NCI-H2196 treated with DMSO at 0.1 percent for 48 hours (cell line): ENCODE measurements at regions not wholly inside any gene's neighbourhood (a gene's known extent, or its start where the extent isn't known, plus 50 kb on each side); places are given as distances from the start of the nearest gene placed in this dataset.
A peak's percentile ranks its signal among the peaks of the same experiment; 100 is the strongest.
"Not testable (repeated sequence)": the region's sequence is repeated elsewhere in the genome, so short reads cannot be mapped to it uniquely, and the experiment has no call there.

ENCODE experiments used
- DNase-seq: peaks from one replicate; lab custom pipeline; 2025; ENCODE audit not compliant: unreplicated experiment; lab: John Stamatoyannopoulos, UW

DNA sequence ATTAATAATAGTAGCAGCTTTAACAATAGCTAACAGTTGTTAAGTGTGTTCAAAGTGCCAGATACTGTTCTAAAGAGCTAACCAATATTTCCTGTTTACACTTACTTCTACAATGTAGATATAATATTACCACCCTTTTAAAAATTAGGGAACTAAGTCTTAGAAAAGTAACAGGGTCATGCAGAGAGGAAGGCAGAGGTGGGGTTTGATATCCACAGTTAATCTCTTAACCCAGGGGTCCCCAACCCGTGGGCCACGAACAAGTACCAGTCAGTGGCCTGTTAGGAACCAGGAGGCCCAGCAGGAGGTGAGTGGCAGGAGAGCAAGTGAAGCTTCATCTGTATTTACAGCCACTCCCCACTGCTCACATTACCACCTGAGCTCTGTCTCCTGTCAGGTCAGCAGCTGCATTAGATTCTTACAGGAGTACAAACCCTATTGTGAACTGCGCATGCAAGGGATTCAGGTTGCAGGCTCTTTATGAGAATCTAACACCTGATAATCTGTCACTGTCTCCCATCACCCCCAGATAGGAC lies 89.1 kb downstream of the ACTL7B start:
- DNase-seq = no peak

DNA sequence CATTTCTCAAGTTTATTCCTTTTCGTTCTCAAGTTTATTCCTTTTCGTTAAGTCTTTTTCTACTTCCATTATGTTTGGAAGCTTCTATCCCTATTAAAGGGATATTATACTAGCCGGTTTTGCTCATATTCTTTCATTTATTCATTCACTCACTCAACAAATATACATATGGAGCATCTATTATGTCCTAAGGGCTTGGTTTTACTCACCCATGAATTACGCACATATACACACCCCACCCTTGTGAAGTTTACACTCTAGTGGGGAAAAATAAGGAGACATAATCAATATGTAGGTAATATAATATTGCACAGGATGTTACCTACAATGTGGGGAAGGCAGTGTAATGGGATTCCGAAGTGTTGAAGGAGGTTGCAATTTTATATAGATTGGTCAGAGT lies 90.5 kb downstream of the ACTL7B start:
- no peak for DNase-seq

DNA sequence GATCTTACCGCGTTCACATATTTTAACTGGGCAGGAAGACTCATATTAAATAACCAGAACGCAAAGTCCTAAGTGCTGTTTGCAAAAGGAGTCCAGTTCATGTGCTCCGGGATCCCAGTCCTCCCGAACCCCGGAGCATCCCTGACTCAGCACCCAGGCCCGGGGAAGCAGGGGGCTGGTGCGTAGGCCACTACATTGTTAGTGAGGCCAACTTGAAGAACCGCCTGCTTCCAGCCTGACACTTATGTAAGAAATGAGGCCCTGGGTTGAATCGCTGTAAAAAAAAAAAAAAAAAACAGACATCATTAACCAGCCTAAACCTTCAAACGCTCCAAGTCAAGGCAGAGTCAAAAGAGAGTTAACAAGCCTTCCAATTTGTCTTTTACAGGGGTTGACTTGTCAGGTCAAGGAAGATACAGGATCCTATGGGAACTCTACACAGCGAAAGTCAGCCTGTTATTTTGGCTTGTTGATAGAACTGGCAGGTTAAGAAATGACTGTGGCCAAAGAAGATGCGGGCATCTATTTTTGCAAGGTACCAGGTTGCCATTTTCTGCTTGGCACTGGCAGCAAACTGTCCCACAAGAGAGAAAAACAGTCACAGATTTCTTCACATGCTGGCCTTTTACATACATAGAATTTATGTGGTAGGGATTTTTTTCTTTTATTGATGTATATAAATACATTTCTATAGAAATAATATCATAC lies 93.3 kb downstream of the ACTL7B start:
- DNase-seq = no peak

DNA sequence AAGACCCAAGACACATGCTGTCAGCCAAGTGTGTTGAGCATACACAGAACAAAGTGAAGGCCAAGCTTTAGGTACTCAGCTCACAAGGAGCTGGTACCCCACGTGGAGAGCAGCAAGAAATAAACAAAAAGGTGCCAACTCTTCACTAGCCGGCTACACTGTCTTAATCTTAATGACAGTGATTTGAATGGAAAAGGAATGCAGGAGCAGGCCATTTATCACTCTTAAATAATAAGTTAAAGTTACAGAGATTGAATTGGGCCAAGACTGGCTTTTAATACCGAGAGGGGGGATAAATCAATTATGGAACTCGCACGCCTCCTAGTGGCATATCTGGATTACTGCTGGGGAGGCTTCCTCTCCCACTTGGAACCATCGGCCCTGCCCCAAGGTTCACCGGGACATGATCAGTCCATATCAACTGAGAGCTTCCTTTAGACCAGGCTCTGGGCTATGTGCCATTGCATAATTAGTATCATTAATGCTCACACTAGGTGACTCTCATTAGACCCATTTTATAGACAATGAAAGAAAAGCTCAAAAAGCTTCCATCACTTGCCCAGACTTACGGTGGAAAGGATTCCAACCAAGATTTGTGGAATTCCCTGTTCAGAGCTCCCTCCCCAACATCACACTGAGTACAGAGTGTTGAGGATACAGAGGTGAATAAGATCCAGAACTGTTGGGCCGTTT lies 94.0 kb downstream of the ACTL7B start:
- peak; percentile 39 for DNase-seq

DNA sequence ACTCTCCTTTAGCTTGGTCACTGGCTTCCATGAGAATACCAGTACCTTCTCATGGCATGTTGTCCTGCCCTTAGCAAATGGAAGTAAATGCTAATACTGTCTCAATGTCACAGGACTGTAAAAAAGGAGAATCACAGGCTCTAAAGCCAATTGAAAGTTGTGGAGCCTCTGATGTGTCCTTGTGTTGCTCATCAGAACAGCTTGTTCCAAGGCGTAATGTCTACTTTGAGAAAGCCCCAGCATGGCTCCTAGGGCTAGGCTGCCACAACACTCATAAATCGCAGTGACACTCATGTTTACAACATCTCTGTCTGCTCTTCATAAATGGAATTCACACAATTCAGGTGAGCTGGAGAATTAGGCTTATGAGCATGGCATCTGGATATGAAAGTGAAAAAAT lies 94.9 kb downstream of the ACTL7B start:
- no peak for DNase-seq

DNA sequence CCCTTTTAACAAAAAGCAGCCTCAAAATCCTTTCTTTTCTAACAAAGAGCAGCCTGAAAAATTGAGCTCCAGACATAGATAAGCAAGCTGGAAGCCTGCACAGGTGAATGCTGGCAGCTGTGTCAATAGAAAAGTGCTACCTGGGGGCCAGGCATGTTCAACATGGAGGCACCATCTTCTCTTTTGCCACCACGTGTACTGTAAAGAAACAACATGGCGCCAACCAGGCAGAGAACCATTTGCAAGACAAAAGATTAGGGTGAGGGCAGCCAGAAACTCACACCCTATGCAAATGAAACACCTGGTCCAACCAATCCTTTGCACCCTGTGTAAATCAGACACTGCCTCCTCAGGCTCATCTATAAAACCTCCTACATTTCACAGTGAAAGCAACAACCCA lies 96.0 kb downstream of the ACTL7B start:
- no peak for DNase-seq

DNA sequence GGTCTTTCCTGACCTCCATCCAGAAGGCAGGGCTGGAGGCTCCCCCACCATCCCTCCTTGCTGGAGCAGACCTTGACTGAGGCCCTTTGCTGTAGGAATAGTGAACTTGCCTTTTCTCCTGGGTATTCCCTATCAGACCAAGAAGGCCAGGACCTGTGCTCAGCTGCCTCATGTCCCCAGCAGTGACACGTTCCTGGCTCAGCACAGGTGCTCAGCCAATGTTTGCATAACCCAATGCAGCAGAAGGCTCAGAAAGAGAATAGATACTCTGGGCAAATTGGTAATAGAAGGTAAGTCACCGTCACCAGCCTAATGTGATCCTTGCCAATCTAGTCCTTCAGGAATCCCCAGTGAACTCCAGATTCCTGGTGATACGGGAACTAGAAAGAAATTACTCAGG lies 96.4 kb downstream of the ACTL7B start:
- no peak for DNase-seq

DNA sequence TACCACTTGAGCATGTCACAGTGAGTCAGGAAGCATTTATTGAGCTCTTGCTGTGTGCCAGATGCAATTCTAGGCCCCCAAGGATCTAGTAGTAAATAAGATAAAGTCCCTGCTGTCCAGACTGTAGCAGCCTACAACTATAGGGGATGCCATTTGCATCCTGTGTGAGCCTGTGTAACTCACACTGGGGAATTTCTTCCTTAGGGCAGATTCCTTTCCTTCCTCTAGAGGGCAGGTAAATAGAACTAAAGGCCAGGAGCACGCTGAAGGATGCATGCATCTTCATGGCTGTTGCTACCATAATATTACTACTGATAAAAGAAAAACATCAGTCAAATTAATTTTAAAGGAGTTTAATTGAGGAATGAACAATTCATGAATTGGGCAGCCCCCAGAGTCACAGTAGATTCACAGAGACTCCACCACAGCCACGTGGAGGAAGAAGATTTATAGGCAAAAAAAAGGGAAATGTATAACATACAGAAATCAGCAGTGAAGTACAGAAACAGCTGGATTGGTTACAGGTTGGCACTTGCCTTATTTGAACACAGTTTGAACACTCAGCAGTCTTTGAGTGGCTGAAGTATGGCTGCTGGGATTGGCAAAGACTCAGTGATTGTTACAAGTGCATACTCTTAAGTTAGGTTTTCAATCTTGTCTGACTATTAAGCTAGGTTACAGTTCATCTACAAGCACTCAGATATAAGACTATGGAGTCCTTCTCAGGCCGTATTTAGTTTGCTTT lies 98.9 kb downstream of the ACTL7B start:
- no peak for DNase-seq

DNA sequence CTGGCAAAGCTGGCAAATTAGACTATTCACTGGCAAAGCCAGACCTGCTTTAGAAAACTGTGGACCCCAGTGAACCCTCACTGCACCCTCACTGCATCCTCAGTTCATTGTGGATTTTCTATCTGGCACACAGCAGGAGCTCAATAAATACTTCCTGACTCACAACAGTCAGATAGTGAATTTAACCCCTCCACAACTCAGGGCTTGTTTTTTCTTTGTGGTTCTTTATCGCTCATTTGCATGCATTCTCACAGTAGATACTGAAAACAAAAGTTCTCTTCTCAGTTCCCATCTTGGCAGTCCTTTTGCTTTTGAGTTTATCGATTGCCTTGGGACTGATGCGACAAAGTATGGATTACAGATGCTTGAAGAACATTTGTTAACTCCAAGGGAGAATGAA lies 99.8 kb downstream of the ACTL7B start:
- no peak for DNase-seq

DNA sequence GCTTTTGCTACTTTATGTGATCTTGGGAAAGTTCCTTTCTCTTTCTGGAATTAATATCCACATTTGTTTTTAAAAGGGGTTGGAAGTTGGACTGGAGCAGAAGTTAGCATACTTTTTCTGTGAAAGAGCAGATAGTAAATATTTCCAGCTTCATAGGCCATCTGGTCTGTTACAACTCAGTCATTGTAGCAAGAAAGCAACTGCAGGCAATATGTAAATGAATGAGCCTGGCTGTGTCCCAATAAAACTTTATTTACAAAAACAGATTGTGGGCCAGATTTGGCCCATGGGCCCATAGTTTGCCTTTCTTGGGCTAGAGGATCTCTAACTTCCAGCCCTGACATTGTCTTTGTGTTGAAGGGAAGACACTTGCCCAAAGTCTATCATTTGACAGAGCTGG lies 104.4 kb downstream of the ACTL7B start:
- DNase-seq = no peak

DNA sequence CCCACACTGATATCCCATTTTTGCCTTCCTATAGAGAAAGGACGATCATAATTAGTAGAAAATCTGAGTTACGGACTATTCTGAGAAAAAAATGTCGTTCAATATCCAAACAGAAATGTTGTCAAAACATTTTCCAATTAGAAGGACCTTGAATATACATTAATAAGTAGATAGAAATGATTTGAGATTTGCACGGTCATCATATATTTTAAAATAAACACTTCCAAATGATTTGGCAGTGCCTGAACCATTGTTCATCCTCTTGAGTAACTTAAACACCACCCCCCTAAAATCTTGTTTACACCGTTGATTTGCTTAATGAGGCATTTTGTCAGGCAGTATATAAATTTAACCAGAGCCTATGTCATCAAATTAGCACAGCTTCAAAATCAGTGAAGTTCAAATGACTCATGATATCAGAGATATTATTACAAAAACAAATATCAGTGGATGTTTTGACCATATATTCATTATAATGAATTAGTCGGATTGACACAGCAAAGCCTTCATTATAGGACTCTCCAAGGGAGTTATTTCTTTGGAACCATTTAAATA lies 105.0 kb downstream of the ACTL7B start:
- no peak for DNase-seq

DNA sequence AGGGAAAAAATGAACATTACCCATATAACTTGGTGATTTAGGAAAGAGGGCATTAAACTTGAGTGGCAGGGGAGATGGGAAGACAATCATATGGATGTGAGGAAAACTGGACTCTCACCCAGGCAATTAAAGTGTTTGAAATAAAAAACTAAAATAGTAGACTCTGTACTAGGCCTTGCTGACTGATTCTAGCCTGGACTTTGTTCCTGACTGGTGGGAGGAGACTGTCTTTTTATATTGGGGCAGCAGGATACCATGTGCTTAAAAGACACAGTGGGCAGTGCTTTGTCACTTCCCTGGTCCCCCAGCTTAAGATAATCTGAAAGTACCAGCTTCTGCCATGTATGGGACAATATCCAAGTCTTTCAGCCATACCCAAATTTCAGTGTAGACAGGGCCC lies 107.0 kb downstream of the ACTL7B start:
- no peak for DNase-seq

DNA sequence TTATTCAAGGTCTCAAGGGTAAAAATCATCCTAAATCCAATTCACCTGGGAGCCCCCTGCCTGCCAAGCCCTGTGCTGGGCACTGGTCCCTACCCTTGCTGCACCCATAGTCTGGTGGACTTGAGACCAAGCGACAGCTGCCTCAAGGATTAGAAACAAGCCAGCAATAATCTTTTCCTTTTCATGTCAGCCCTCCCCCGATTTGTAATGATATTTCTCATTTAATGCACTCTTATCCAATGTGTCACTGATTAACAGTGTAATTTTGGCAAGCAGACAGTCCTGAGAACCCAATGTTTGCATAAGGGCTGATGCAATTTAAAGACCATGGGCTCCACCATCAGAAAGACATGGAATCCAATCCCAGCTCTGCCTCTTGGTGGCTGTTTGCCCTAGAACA lies 108.9 kb downstream of the ACTL7B start:
- no peak for DNase-seq

DNA sequence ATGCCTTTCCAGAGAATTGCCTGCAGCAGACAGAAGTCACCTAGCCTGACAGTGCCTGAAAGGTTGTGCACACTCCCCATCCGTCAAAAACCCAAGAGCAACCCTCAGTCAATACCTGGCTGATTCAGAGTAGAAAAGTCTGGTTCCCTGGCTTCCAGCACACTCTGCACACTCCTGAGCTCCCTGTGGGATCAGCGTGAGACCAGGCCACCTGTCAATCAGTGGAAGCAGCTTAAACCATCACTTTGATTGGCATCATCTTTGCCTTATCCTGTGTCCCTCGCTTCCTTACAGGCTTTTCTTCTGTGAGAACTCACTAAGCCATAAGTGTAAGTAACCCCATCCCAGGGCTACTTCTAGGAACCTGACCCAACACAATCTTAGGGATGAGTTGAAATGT lies 109.8 kb downstream of the ACTL7B start:
- no peak for DNase-seq

DNA sequence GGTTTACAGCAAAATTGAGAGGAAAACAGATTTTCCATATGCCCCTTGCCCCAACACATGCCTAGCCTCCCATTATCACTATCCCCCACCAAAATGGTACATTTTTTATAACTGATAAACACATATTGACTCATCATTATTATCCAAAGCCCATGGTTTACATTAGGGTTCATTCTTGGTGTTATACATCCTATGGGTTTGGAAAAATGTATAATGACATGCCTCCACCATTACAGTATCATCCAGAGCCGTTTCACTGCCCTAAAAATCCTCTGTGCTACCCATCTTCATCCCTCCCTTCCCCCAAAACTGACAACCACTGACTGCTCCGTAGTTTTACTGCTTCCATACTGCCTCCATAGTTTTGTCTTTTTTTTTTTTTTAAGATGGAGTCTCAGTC lies 111.1 kb downstream of the ACTL7B start:
- no peak for DNase-seq

DNA sequence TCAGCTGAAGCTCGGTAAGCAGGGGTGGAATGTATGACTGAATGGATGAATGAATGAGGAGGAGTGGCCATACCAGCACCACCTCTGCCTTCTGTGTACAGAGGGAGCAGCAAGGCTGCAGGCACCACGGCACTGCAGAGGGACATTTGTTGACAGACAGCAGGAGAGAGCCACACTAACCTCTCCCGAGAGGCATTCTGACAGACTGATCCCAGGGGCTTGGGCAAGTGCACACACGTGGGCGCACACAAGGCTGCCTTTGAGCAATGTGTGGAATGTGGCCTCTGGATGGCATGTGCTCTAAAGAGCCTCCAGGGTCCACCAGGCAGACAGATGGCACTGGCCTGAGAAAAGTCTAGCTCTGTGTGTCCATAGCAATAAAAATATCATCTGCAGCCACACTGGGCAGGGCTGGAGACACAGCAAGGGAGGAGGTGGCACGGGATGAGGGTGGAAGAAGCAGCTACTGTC lies 111.8 kb downstream of the ACTL7B start:
- DNase-seq = no peak

DNA sequence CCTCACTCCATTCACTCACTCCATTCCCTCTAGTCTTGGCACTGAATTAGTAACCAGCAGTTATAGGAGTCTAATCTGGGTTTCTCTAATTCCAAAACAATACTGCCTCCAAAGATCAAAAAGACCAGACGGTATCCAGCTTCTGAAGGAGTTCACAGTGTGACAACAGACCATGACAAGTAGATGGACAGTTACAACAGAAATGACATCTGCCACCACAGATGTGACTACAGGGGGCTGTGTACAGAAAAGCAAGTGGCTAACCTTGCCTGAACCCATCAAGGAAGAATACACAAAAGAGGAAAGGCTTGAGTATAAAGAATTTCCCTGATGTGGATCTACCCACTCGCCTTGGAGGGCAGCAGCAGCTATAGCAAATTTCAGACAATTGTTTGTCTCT lies 112.4 kb downstream of the ACTL7B start:
- DNase-seq = no peak

DNA sequence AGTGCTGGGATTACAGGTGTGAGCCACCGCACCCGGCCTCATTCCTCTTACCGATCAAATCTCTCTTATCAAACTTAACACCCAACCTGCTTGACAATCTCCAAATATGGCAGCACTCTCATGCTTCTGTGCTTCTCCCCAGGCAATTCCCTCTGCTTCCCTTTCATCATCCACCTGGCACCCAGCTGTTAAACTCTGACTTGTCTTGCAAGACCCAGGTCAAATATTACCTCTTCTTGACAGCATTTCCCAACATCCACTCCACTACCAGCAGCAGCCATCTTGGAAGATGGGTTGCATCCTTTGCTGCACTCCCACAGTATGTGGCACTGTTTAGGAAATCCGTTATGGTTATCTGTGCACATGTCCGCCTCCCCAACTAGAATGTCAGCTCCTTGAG lies 113.6 kb downstream of the ACTL7B start:
- DNase-seq = no peak

DNA sequence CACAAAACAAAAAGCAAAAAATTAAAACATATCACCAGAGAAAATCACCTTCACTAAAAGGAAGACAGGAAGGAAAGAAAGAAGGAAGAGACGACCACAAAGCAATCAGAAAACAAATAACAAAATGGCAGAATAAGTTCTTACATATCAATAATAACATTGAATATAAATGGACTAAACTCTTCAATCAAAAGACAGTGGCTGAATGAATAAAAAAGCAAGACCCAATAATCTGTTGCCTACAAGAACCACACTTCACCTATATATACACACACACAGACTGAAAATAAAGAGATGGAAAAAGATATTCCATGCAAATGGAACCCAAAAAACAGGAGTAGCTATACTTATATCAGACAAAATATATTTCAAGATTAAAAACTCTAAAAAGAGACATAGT lies 124.5 kb downstream of the ACTL7B start:
- DNase-seq = not testable (repeated sequence)

DNA sequence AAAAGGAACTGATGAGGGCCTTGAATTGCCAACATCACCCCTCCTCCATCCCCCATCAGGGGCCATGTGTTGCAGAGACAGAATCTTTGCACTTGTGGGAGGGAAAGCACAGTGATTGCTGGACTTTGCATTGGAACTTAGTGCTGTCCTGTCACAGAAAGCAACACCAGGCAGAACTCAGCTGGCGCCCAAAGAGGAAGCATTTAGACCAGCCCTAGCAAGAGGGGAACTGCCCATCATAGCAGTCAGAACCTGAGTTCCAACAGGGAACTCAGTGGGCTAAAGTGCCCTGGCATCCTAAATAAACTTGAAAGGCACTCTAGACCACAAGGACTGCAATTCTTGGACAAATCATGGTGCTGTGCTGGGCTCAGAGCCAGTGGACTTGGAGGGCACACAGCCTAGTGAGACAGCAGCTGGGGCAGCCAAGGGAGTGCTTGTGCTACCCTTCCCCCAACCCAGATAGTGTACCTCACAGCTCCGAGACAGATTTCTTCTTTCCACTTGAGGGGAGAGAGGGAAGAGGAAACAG lies 128.1 kb downstream of the ACTL7B start:
- no peak for DNase-seq

DNA sequence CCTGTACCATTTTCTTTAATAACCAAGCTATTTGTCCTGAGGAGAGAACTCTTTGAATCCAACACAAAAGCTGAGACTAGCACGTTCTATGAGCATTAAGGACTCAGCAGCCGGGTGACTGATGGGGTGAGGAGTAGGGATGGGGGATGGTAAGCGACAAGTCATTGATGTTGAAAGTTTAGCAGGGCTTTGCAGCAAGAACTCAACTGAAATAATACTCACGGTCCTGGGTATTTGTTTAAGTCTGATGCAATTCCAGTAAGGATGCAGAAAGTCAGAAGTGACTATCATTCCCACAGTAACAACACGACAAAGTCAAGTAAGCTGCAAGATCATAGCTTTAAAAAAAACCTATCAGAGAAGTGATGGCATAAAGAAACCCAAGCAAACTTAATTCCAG lies 131.1 kb downstream of the ACTL7B start:
- no peak for DNase-seq
